ENCODE measurements at regions not wholly inside any gene's neighbourhood (a gene's known extent, or its start where the extent isn't known, plus 50 kb on each side); places are given as distances from the start of the nearest gene placed in this dataset.

DNA sequence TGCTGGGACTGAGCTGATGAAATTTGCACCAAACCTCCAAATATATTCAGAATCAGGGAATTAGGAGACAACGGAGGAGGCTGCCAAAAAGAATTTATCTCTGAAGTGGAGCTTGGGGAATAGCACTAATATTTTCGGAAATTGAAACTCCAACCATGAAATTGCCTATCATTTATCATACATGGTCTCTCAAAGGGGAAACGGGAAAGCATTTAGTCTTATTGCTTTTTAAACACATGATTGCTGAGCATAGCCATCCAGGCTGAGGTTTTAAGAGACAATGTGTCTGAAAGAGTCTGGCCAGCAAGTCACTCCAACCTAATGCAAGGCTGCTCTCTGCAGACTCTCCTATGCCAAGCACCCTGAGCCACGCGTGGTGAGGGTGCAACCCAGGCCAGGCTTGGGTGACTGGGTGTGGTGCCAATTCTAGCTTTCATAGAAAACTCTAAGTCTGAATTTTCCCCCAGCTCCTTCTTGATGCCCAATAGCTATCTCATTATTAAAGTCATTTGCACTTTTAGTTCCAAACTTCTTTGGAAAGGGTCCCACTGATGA, 200.2 kb downstream of the RPLP1 start:
- TF ChIP-seq, protein P1, sequence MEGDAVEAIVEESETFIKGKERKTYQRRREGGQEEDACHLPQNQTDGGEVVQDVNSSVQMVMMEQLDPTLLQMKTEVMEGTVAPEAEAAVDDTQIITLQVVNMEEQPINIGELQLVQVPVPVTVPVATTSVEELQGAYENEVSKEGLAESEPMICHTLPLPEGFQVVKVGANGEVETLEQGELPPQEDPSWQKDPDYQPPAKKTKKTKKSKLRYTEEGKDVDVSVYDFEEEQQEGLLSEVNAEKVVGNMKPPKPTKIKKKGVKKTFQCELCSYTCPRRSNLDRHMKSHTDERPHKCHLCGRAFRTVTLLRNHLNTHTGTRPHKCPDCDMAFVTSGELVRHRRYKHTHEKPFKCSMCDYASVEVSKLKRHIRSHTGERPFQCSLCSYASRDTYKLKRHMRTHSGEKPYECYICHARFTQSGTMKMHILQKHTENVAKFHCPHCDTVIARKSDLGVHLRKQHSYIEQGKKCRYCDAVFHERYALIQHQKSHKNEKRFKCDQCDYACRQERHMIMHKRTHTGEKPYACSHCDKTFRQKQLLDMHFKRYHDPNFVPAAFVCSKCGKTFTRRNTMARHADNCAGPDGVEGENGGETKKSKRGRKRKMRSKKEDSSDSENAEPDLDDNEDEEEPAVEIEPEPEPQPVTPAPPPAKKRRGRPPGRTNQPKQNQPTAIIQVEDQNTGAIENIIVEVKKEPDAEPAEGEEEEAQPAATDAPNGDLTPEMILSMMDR (IDR thresholded peaks at IDR 0.05; ENCODE audit: low read depth, low read length, poor library complexity, severe bottlenecking): no peak
- TF ChIP-seq EZH2phosphoT487 (IDR thresholded peaks at IDR 0.05; ENCODE audit: borderline replicate concordance, low read length): no peak

Measured in DOHH2 (cell line).